Mucosa of descending colon (tissue), 3 donors: ENCODE measurements at regions not wholly inside any gene's neighbourhood (a gene's known extent, or its start where the extent isn't known, plus 50 kb on each side); places are given as distances from the start of the nearest gene placed in this dataset.
"Not testable (repeated sequence)": the region's sequence is repeated elsewhere in the genome, so short reads cannot be mapped to it uniquely, and the experiment has no call there.

Source experiments
- ATAC-seq: fragments of 200-7000 bp; cut with Tn5 transposase; one replicate; pipeline ENCODE4 v1.9.1; 2020; ENCODE audit warnings: mild to moderate bottlenecking, moderate library complexity
- DNase-seq, 3 donors: peaks; one replicate each; pipeline ENCODE4 v3.0.0-alpha.2; 2020
- H3K36me3 ChIP-seq: fragments of 200-600 bp; one replicate; pipeline ENCODE4 v1.8.0; 2021; ENCODE audit warnings: low read depth, mild to moderate bottlenecking
- H3K4me1 ChIP-seq: fragments of 200-600 bp; one replicate; pipeline ENCODE4 v1.8.0; 2021; ENCODE audit warnings: low read depth, mild to moderate bottlenecking
- H3K4me3 ChIP-seq: fragments of 200-600 bp; one replicate; pipeline ENCODE4 v1.8.0; 2021; ENCODE audit warnings: mild to moderate bottlenecking
- H3K9me3 ChIP-seq: fragments of 200-600 bp; one replicate; pipeline ENCODE4 v1.8.0; 2021; ENCODE audit warnings: mild to moderate bottlenecking
- intact Hi-C, 2 donors: fragments of 100-400 bp; cut with DNase I in 1 of 2; cut with micrococcal nuclease in 1 of 2; formaldehyde crosslinking; loops; one replicate each; pipeline versions ENCODE4 v1.11.0 to v1.11.1; 2022; cut with DNase I, micrococcal nuclease
- TF ChIP-seq, protein P1 (sequence below): fragments of 200-600 bp; IDR thresholded peaks from one replicate; pipeline ENCODE4 v1.8.0; 2022; ENCODE audit warnings: antibody characterized with exemption, mild to moderate bottlenecking
- donor health status: DM: no; HTN: no; CAD: no; lungs with moderate emphysema.
- donor health status: DM: no; HTN: no; CAD: no.
- donor health status: DM: no; HTN: yes; CAD: no.

DNA sequence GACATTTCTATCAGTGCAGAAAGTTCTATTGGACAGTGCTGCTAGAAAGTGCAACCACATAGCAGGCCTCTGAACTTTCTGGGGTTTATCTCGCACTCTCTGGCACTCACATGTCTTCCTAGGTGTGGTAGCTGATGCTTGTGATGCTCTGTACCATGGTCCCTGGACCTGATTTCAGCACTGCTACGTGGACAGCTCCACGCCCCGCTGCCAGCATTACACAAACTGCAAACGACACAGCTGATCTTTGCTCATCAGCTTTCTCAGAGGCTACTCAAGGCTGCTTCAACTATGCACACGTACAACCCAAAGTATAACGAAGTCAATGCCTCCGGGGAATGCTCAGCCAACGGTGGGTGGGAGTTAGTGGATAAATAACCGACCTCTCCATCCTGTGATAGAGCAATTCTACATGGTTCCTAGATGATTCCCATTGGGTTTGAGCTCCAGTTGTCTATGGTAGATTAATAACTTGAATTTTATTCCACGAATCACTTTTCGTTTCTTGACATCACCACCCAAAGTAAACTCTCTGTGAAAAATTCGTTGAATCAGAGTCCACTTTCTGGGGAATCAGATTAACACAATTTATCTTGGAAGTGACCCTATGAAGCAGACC, 302.5 kb downstream of the ACTR3B start:
- Histone ChIP-seq H3K36me3 (no peaks in the 10 kb centered on the region), H3K4me1 (no peaks in the 10 kb centered on the region), H3K4me3 (no peak overlapping the region), H3K9me3 (no peaks in the 10 kb centered on the region)
- intact Hi-C loops = no loop called here
- TF ChIP-seq, protein P1, sequence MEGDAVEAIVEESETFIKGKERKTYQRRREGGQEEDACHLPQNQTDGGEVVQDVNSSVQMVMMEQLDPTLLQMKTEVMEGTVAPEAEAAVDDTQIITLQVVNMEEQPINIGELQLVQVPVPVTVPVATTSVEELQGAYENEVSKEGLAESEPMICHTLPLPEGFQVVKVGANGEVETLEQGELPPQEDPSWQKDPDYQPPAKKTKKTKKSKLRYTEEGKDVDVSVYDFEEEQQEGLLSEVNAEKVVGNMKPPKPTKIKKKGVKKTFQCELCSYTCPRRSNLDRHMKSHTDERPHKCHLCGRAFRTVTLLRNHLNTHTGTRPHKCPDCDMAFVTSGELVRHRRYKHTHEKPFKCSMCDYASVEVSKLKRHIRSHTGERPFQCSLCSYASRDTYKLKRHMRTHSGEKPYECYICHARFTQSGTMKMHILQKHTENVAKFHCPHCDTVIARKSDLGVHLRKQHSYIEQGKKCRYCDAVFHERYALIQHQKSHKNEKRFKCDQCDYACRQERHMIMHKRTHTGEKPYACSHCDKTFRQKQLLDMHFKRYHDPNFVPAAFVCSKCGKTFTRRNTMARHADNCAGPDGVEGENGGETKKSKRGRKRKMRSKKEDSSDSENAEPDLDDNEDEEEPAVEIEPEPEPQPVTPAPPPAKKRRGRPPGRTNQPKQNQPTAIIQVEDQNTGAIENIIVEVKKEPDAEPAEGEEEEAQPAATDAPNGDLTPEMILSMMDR = no peak
- ATAC-seq = no peak
- DNase-seq = peak in 1 of 3 donors; percentile 24

DNA sequence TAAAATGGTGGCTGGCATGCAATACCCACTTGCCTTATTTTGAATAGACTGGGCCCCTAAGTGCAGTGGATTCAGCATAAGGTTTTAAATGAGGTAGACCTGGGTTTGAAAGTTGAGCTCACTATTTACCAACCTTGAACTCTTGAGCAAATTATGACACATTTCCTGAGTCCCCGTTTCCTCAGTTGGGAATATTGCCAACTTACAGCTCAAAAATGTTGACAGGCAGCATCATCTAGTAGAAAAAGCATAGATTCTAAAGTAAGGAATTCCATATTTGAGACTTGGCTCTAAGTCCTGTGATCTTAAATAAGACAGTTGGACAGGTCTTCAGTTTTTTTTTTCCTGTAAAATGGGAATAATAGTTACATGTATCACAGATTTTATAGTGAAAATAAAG, 305.5 kb downstream of the ACTR3B start:
- Histone ChIP-seq H3K36me3 (no peaks in the 10 kb centered on the region), H3K4me1 (no peaks in the 10 kb centered on the region), H3K9me3 (no peaks in the 10 kb centered on the region), H3K4me3 (no peak overlapping the region)
- ATAC-seq (no peak), DNase-seq (no peak)
- TF ChIP-seq, protein P1 = no peak
- intact Hi-C loops = no loop called here

GRCh38 chr7:153066711-153067110, 307.2 kb downstream of the ACTR3B start:
- DNase-seq (no peak), ATAC-seq (no peak)
- intact Hi-C loops = no loop called here
- Histone ChIP-seq H3K9me3 (no peaks in the 10 kb centered on the region), H3K4me3 (no peak overlapping the region), H3K36me3 (no peaks in the 10 kb centered on the region), H3K4me1 (no peaks in the 10 kb centered on the region)
- TF ChIP-seq, protein P1 = no peak

- no peaks in the 10 kb centered on the region for H3K36me3 ChIP-seq
- ATAC-seq = no peak
- H3K9me3 ChIP-seq = no peaks in the 10 kb centered on the region
- H3K4me1 ChIP-seq = no peaks in the 10 kb centered on the region
- no peak overlapping the region for H3K4me3 ChIP-seq
- DNase-seq = no peak
- TF ChIP-seq, protein P1 = no peak
- intact Hi-C loops = no loop called here
Measured at GRCh38 chr7:153070141-153070540, 310.6 kb downstream of the ACTR3B start.

GRCh38 chr7:153072806-153073205, 313.3 kb downstream of the ACTR3B start:
- ATAC-seq (no peak), DNase-seq (no peak)
- TF ChIP-seq, protein P1 = no peak
- Histone ChIP-seq H3K36me3 (no peaks in the 10 kb centered on the region), H3K4me1 (no peaks in the 10 kb centered on the region), H3K9me3 (no peaks in the 10 kb centered on the region), H3K4me3 (no peak overlapping the region)
- intact Hi-C loops = no loop called here

- intact Hi-C loops, ATAC-seq, H3K4me1 ChIP-seq, H3K9me3 ChIP-seq, H3K36me3 ChIP-seq, H3K4me3 ChIP-seq, DNase-seq: not testable (repeated sequence)
Measured at GRCh38 chr7:153076289-153076688, 316.7 kb downstream of the ACTR3B start.
